GM12875 (cell line): ENCODE measurements at regions not wholly inside any gene's neighbourhood (a gene's known extent, or its start where the extent isn't known, plus 50 kb on each side); places are given as distances from the start of the nearest gene placed in this dataset.

Experiments
- H3K4me3 ChIP-seq: one replicate; pipeline ENCODE4 v1.5.1; 2011; ENCODE audit warnings: low read depth, low read length, control low read depth
- TF ChIP-seq, protein P1 (sequence below): IDR thresholded peaks from 2 replicates; pipeline ENCODE4 v1.5.1; 2011; ENCODE audit warnings: low read depth, mild to moderate bottlenecking, control low read depth, inconsistent platforms, low read length, moderate library complexity, borderline replicate concordance; ENCODE audit not compliant: insufficient read depth

- TF ChIP-seq, protein P1, sequence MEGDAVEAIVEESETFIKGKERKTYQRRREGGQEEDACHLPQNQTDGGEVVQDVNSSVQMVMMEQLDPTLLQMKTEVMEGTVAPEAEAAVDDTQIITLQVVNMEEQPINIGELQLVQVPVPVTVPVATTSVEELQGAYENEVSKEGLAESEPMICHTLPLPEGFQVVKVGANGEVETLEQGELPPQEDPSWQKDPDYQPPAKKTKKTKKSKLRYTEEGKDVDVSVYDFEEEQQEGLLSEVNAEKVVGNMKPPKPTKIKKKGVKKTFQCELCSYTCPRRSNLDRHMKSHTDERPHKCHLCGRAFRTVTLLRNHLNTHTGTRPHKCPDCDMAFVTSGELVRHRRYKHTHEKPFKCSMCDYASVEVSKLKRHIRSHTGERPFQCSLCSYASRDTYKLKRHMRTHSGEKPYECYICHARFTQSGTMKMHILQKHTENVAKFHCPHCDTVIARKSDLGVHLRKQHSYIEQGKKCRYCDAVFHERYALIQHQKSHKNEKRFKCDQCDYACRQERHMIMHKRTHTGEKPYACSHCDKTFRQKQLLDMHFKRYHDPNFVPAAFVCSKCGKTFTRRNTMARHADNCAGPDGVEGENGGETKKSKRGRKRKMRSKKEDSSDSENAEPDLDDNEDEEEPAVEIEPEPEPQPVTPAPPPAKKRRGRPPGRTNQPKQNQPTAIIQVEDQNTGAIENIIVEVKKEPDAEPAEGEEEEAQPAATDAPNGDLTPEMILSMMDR: no peak
- H3K4me3 ChIP-seq: no peak overlapping the region
Measured at GRCh38 chr9:118957585-118957984, 411.6 kb downstream of the BRINP1 start.

DNA sequence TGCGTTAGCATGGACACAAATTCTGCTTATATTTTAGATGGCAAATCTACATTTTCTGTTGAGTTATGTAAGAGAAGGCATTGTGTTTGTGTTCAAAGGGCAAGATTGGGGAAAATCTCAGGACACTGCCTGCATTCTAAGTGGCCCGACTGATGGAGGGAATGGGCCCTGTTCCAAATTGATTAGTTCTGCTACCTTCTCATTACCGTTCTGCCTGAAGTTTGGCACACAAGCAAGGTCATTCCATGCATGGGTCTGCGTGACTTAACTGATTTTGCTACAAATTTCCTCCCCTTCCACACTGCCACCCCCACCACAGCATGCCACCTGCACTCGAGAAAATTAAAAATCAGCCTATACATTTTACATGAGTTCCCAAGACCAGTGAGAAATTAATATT, 409.9 kb downstream of the BRINP1 start:
- TF ChIP-seq, protein P1: no peak
- no peak overlapping the region for H3K4me3 ChIP-seq

DNA sequence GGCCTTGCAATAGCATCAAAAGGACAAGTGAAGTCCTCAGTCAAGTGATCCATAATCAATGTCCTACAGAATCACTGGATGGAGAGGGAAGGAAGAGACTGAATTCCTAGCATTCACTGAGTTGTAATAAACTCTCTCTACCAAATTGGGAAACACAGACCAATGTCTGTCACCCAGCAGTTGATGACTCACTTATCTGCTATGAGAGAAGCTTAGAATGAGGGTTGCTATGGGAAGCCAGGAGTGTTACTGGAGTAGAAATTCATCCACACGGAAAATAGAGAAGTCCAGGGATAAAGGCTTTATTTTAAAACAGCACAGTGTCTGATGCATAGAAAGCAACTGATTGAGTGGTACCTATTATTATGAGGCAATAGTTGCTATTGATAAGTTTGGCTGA, 407.4 kb downstream of the BRINP1 start:
- no peak overlapping the region for H3K4me3 ChIP-seq

DNA sequence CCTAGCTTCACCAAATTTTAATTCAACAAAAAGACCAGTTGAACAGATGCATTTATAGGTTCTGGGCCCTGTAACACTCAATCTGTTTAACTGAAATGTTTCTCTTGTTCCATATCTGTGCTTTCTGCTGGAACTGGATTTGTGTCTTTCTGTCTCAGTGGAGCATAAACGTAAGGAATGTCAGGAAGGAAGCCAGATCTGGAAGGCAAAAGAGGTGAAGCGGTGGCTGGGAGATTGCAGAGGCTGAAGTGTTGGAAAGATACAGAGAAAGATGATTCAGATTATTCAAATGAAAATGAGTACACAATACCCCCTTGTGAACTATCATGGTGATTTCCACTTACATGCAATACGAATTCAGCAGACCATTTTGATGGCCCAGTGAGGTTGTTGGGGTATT, 406.8 kb downstream of the BRINP1 start:
- TF ChIP-seq, protein P1: no peak
- H3K4me3 ChIP-seq: no peak overlapping the region

More for the DNA sequence above, 407.4 kb downstream of the BRINP1 start:
- TF ChIP-seq, protein P1: no peak

GRCh38 chr9:118963674-118964073, 405.6 kb downstream of the BRINP1 start:
- TF ChIP-seq, protein P1: no peak
- H3K4me3 ChIP-seq: no peak overlapping the region

DNA sequence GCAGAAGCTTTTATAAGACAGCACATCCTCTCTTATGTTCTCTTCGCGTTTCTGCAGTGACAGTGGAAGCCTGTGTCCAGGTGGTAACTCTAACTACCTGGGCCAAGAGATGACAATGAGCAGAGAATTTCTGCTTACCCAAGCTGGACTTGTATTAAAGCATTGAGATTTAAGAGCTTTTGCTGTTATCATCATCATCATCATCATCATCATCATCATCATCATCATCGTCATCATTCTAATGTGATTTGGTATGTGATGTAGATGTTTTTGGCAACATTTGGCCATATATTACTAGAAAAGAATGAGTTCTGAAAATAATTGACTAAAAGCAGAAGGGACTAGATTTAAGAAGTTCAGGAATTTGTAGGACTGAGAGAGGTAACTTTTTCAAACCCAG, 401.3 kb downstream of the BRINP1 start:
- no peak overlapping the region for H3K4me3 ChIP-seq
- TF ChIP-seq, protein P1: no peak

DNA sequence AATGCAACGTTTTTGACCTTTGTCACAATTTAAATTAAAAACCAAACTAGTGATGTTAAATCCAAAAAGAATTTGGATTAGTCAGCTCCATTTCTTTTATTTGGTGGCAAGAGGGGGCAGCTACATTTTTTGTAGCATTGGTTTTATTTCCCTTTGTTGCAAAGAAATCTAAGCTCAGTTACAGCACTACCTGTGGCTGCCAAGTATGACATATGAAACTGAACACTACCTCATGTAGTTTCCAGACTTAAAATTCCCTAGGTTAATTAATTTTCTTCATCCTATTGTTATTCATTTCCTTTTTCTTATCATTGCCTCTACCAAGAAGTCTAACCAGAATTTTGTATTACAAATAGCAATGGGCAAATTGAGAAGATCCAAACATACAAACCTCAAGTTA, 393.5 kb downstream of the BRINP1 start:
- TF ChIP-seq, protein P1: no peak
- H3K4me3 ChIP-seq: no peak overlapping the region
